ENCODE measurements at regions not wholly inside any gene's neighbourhood (a gene's known extent, or its start where the extent isn't known, plus 50 kb on each side); places are given as distances from the start of the nearest gene placed in this dataset.

DNA sequence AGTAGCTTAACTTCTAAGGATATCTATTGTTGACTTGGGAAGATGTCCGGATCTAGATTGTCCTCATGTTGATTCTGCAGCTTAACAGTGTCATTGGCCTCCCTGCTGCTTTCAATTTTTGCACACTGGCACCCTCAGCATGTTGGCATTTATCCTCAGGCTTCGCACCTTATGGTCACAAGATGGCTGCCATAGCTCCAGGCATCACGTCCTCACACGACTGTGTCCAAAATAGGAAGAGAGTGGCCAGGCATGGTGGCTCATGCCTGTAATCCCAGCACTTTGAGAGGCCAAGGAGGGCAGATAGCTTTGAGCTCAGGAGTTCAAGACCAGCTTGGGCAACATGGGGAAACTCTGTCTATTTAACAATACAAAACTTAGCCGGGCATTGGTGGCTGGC lies 58.3 kb upstream of the RASD2 start:
- TF ChIP-seq, protein P1, sequence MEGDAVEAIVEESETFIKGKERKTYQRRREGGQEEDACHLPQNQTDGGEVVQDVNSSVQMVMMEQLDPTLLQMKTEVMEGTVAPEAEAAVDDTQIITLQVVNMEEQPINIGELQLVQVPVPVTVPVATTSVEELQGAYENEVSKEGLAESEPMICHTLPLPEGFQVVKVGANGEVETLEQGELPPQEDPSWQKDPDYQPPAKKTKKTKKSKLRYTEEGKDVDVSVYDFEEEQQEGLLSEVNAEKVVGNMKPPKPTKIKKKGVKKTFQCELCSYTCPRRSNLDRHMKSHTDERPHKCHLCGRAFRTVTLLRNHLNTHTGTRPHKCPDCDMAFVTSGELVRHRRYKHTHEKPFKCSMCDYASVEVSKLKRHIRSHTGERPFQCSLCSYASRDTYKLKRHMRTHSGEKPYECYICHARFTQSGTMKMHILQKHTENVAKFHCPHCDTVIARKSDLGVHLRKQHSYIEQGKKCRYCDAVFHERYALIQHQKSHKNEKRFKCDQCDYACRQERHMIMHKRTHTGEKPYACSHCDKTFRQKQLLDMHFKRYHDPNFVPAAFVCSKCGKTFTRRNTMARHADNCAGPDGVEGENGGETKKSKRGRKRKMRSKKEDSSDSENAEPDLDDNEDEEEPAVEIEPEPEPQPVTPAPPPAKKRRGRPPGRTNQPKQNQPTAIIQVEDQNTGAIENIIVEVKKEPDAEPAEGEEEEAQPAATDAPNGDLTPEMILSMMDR (conservative IDR thresholded peaks at IDR 0.05; ENCODE audit: low read length) = no peak
- no peak for TF ChIP-seq EZH2phosphoT487 (IDR thresholded peaks at IDR 0.05; ENCODE audit: borderline replicate concordance, low read depth, low read length)
